ENCODE measurements at regions not wholly inside any gene's neighbourhood (a gene's known extent, or its start where the extent isn't known, plus 50 kb on each side); places are given as distances from the start of the nearest gene placed in this dataset.

DNA sequence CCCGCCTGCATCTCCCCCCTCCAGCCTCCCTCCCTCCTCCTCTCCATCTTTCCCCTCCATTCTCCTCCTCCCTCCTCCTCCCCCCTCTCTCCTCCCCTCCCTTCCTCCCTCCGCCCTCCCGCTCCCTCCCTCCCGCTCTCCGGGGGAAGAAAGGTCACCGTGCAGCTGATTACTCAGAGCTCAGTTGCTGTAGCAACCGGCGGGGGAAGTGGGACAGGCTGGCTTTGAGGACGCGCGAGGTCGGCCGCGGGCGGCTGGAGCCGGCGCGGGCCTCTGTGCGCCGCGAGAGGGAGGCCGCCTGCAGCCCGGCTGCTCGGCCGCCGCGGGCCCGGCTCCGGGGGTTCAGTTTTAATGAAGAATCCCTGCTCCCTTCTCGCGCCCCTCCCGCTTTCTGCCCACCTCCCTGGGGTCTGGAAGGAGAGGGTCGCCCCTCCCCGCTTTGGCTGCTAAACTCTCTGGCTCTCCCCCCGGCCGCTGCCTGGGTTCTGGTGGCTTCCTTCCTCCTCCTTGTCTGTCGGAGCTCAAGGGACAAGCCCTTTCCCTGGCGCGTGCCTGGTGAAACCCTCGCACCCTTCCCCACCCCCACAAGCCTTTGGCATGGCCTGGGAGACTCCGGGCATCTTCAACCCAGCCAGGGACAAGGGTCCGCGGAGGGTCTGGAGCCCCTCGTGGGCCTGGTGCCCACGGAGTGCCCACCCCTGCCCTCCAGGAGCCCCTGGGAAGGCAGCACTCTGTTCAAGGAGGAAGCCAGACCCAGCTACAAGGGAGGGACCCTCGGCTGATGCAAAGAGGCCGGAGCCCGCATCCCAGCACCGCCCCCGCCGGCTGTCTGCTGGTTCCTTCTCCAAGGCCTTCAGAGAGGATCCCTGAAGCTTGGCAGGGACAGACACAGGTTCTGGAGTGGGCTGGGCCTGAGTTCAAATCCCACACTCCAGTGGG, 160.3 kb downstream of the C9orf50 start:
- no peaks in the 10 kb centered on the region for H3K36me3 Mint-ChIP-seq
- peak; percentile 86 to 87 for ATAC-seq

DNA sequence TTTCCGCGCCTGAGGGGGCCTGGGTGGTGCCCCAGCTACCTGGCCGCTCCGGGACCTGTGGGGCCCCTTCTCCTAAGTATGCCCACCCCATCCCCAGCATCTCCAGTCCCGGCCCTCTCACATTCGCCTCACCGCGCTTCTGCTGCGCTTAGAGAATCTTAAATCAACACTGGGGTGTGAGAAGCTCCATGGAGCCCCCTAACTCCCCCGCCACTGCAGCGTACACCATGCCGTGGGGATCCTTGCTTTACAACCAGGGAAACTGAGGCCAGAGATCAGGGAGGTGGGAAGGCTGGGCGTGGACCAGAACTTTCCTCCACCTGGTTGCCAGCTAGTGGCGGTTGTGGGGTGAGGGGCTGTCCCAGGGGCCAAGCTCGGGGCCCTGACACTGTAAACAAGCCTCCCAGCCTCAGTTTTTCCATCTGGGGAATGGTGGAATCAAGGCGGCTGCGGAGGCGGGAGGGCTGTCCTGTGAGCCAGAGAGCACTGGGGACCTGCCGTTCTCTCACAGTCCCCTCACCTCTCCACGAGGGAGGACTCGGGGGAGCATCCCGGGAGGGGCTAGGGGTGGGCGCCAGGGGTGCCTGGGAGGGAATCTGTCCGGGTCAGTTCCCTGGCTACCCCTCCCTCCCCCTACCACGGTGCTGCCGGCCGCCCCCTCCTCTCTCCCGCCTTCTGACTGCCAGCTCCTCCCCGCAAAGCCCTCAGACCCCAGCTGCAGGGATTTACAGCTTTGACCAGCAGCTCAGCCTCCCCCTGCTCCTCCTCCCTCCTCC, 161.2 kb downstream of the C9orf50 start:
- ATAC-seq (peak; percentile 39 to 70), DNase-seq (ENCODE audit: low spot score in 2 of 2) (peak; percentile 43 to 87)
- Mint-ChIP-seq H3K27ac (peak overlapping the region in 1 of 2 donors; percentile 96), H3K9me3 (peaks cover 0 to 12% of the 10 kb centered on the region in 2 donors), H3K36me3 (no peaks in the 10 kb centered on the region)

More for the DNA sequence above, 160.3 kb downstream of the C9orf50 start:
- peak; percentile 78 to 92 for DNase-seq (ENCODE audit: low spot score in 2 of 2)
- Mint-ChIP-seq H3K9me3 (peaks cover 0 to 12% of the 10 kb centered on the region in 2 donors), H3K27ac (peak overlapping the region; percentile 92 to 96)

- ATAC-seq (peak in 1 of 2 donors; percentile 13), DNase-seq (ENCODE audit: low spot score in 2 of 2) (peak; percentile 23 to 67)
- peaks cover 0 to 12% of the 10 kb centered on the region in 2 donors for H3K9me3 Mint-ChIP-seq
- H3K36me3 Mint-ChIP-seq = no peaks in the 10 kb centered on the region
- peak overlapping the region in 1 of 2 donors; percentile 96 for H3K27ac Mint-ChIP-seq
These were observed 162.0 kb downstream of the C9orf50 start for GRCh38 chr9:129458663-129459546.

- Mint-ChIP-seq H3K9me3 (peaks cover 0 to 12% of the 10 kb centered on the region in 2 donors), H3K27ac (peak overlapping the region; percentile 14 to 96), H3K36me3 (no peaks in the 10 kb centered on the region)
- DNase-seq (ENCODE audit: low spot score in 2 of 2) (peak; percentile 57 to 69), ATAC-seq (peak; percentile 46 to 74)
These were observed 162.7 kb downstream of the C9orf50 start for GRCh38 chr9:129458155-129458661.

DNA sequence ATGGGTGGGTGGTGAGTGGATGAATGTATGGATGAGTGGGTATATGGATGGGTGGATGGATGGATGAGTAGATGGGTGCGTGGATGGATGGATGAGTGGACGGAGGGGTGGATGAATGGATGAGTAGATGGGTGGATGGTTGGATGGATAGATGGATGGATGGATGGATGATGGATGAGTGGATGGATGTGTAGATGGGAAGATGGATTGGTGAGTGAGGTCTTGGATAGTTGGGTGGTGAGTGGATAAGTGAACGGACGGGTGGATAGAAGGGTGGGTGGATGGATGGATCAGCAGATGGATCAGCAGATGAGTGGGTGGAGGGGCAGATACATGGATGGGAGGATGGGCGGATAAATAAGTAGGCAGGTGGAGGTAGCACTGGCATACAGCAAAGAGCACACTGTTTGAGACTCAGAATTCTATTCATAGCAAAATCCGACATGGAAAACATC, 163.5 kb downstream of the C9orf50 start:
- H3K27ac Mint-ChIP-seq = peak overlapping the region in 1 of 2 donors; percentile 96
- no peaks in the 10 kb centered on the region for H3K36me3 Mint-ChIP-seq
- ATAC-seq (no peak), DNase-seq (ENCODE audit: low spot score in 2 of 2) (no peak)
- peaks cover 0 to 12% of the 10 kb centered on the region in 2 donors for H3K9me3 Mint-ChIP-seq

DNA sequence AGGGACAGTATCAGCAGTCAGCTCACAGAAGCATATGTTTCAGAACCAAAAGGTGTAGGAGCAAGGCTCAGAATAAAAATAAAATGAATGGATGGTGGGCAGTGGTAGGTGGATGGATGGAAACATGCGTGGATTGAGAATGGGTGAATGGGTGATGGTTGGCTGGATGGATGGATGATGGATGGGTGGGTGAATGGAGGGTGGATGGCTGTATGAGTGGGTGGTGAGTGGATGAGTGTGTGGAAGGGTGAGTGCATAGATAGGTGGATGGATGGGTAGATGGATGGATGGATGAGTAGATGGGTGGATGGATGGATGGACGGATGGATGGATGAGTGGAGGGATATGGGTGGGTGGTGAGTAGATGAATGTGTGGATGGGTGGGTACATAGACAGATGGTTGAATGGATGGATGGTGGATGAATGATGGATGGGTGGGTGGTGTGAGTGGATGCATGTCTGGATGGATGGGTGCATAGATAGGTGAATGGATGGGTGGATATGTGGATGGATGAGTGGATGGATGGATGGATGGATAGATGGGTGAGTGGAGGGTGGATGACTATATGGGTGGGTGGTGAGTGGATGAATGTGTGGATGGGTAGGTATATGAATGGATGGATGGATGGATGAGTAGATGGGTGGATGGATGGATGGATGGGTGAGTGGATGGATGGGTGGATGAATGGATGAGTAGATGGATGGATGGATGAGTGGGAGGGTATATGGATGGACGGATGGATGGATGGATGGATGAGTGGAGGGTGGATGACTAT, 164.2 kb downstream of the C9orf50 start:
- H3K27ac Mint-ChIP-seq = peak overlapping the region in 1 of 2 donors; percentile 7
- H3K36me3 Mint-ChIP-seq = no peaks in the 10 kb centered on the region
- ATAC-seq = no peak
- DNase-seq (ENCODE audit: low spot score in 2 of 2) = no peak
- peaks cover 0 to 12% of the 10 kb centered on the region in 2 donors for H3K9me3 Mint-ChIP-seq

- Mint-ChIP-seq H3K36me3 (no peaks in the 10 kb centered on the region), H3K9me3 (peaks cover 0 to 12% of the 10 kb centered on the region in 2 donors), H3K27ac (no peak overlapping the region)
- DNase-seq (ENCODE audit: low spot score in 2 of 2) (no peak), ATAC-seq (no peak)
These were observed 165.5 kb downstream of the C9orf50 start for GRCh38 chr9:129455151-129455995.

DNA sequence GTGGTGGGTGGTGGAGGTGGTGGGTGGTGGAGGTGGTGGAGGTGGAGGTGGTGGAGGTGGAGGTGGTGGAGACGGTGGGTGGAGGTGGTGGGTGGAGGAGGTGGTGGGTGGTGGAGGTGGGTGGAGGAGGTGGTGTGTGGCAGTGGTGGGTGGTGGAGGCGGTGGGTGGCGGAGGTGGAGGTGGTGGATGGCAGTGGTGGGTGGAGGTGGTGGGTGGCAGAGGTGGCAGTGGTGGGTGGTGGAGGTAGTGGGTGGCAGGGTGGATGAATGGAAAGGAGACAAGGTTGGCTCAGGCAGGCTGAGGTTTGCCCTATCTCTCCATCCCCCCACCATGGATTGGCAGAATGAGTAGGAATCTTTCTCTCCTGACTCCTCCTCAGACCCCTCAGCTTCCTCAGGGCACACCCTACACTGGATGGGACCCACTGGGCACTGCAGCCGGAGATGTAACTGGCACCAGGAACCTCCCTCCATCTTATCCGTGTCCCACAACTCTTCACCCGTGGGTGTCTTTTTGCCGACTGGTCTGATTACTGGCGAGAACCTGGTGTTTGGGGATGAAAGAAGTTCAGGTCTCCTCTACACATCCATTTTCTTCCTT, 166.3 kb downstream of the C9orf50 start:
- H3K27ac Mint-ChIP-seq = no peak overlapping the region
- DNase-seq (ENCODE audit: low spot score in 2 of 2) = no peak
- peaks cover 0 to 12% of the 10 kb centered on the region in 2 donors for H3K9me3 Mint-ChIP-seq
- no peaks in the 10 kb centered on the region for H3K36me3 Mint-ChIP-seq
- no peak for ATAC-seq

DNA sequence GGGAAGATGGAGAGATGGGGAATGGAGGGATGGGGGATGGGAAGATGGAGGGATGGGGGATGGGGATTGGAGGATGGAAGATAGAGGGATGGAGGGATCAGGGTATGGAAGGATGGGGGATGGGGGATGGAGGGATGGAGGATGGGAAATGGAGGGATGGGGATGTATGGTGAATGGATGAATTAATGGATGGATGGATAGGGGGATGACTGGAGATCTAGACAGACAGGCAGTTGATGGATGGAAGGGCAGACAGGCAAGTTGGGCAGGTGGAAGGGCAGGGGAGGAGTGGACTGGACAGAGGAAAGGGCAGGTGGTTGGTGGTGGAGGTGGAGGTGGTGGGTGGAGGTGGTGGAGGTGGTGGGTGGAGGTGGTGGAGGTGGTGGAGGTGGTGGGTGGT, 167.2 kb downstream of the C9orf50 start:
- DNase-seq (ENCODE audit: low spot score in 2 of 2) = no peak
- Mint-ChIP-seq H3K36me3 (no peaks in the 10 kb centered on the region), H3K27ac (no peak overlapping the region), H3K9me3 (peaks cover 0 to 12% of the 10 kb centered on the region in 2 donors)
- ATAC-seq = no peak

DNA sequence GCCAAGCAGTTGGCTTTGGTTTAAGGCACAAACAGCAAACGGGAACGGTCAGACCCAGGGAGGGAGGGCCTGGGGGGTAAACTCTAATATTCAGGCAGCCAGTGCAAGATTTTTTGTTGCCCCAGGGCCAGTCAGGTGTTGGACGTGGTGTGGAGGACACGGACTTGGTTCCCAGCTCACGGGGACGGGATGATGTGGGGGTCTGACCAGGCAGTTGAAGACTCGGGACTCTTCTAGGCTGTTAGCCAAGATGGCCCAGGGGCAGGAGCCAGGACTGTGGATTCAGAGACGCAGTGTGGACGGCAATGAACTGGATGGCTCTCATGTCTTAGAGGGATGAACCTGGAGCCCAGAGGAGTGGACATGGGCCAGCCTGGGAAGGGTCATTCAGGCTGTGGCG, 169.2 kb downstream of the C9orf50 start:
- ATAC-seq = no peak
- Mint-ChIP-seq H3K27ac (peak overlapping the region in 1 of 2 donors; percentile 22), H3K9me3 (peaks cover 0 to 4% of the 10 kb centered on the region in 2 donors), H3K36me3 (no peaks in the 10 kb centered on the region)
- no peak for DNase-seq (ENCODE audit: low spot score in 2 of 2)

DNA sequence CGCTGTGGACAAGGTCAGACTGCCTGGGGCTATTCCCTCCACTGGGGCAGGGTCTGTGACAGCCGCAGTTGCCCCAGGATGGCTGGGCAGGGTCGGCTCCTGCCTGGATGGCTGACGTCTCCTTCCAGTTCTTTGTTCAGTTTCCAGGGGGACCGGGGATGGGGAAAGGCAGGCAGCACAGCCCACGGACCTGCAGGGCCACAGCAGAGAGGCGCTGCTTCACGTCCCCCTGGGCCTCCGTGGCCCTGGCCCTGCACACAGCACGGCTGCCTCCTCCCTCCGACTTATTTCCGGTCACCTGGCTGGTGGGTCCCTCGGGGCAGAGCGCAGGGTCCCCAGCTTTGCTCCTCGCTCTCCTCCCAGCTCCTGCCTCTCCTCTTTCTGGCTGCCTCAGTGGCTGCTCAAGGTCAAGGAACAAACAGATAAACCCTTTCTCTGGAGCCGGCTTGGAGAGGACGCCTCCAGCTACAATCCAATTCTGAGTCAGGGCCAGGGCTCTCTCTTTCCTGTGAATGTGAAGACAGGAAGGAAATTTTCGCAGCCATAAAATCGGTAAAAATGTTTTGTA, 169.7 kb downstream of the C9orf50 start:
- Mint-ChIP-seq H3K36me3 (no peaks in the 10 kb centered on the region), H3K9me3 (no peaks in the 10 kb centered on the region), H3K27ac (no peak overlapping the region)
- ATAC-seq (no peak), DNase-seq (ENCODE audit: low spot score in 2 of 2) (no peak)

- Mint-ChIP-seq H3K27ac (no peak overlapping the region), H3K9me3 (peaks cover 0 to 4% of the 10 kb centered on the region in 2 donors), H3K36me3 (no peaks in the 10 kb centered on the region)
- DNase-seq (ENCODE audit: low spot score in 2 of 2) = no peak
- ATAC-seq = no peak
These were observed 171.8 kb downstream of the C9orf50 start for GRCh38 chr9:129449066-129449465.

DNA sequence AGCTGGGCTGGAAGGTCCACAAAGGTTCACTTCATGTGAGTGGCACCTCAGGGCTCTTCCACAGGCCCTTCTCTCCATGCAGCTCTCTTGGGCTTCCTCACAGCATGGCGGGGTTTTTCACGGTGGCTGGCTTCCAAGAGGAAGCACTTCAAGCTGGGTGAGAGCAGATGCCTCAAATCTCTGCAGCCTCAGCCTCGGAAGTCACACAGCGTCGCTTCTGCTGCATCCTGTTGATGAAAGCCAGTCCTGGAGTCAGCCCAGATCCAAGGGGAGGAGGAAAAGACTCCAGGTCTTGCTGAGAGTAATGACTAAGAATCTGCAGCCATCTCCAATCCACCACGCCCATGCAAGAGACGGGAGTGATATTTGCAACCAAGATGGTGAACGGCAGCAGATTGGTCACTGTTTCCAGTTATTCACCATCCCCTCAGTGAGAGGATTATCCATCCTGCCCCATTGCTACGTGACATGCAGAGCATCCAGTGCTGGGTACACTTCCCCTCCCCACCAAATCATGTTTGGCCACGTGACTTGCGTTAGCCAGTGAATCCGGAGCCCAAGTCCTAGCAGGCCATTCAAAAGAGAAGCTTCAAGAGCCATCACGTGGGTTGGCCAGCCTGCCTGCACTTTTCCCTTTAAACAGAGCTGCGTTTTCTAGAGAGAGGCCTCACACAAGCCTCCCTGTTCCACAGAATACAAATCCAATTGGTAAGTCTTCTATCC, 173.9 kb downstream of the C9orf50 start:
- DNase-seq (ENCODE audit: low spot score in 2 of 2) (no peak), ATAC-seq (no peak)
- Mint-ChIP-seq H3K9me3 (peaks cover 0 to 4% of the 10 kb centered on the region in 2 donors), H3K36me3 (no peaks in the 10 kb centered on the region), H3K27ac (no peak overlapping the region)

Measured in activated naive CD4-positive, alpha-beta T cell treated with anti-CD3 and anti-CD28 coated beads, Interleukin-2, amount 50 U/mL, for 72 hours (primary cell).